Mesendoderm (in vitro differentiated cells): ENCODE measurements at regions not wholly inside any gene's neighbourhood (a gene's known extent, or its start where the extent isn't known, plus 50 kb on each side); places are given as distances from the start of the nearest gene placed in this dataset.

Experiments
- DNase-seq: peaks from one replicate; pipeline ENCODE4 v3.0.0; 2013
- H2AK5ac ChIP-seq: 2 replicates; pipeline ENCODE4 v1.6.1; 2013; ENCODE audit warnings: low read length, inconsistent platforms
- H2BK120ac ChIP-seq: 2 replicates; pipeline ENCODE4 v1.6.1; 2013; ENCODE audit warnings: low read depth, mild to moderate bottlenecking, low read length, moderate library complexity, mixed read lengths
- H2BK15ac ChIP-seq: replicated peaks from 2 replicates; pipeline ENCODE4 v1.6.1; 2013; ENCODE audit warnings: low read depth, mild to moderate bottlenecking, moderate library complexity
- H2BK5ac ChIP-seq: 2 replicates; pipeline ENCODE4 v1.6.1; 2013; ENCODE audit warnings: low read length, inconsistent platforms
- H3K18ac ChIP-seq: 2 replicates; pipeline ENCODE4 v1.6.1; 2013; ENCODE audit warnings: mild to moderate bottlenecking, low read length, mixed read lengths
- H3K23ac ChIP-seq: one replicate; pipeline ENCODE4 v1.6.1; 2013; ENCODE audit warnings: low read length
- H3K27ac ChIP-seq: 2 replicates; pipeline ENCODE4 v1.5.1; 2013; ENCODE audit warnings: low read depth, mild to moderate bottlenecking, inconsistent platforms, low read length, moderate library complexity
- H3K27me3 ChIP-seq: 2 replicates; pipeline ENCODE4 v1.6.1; 2013; ENCODE audit warnings: low read length, control low read depth, mild to moderate bottlenecking, inconsistent platforms; ENCODE audit not compliant: insufficient read depth, poor library complexity
- H3K36me3 ChIP-seq: 2 replicates; pipeline ENCODE4 v1.6.1; 2013; ENCODE audit warnings: low read length, inconsistent platforms; ENCODE audit not compliant: control insufficient read depth, insufficient read depth
- H3K4ac ChIP-seq: one replicate; pipeline ENCODE4 v1.6.1; 2013; ENCODE audit warnings: low read depth, mild to moderate bottlenecking, low read length, moderate library complexity
- H3K4me1 ChIP-seq: 2 replicates; pipeline ENCODE4 v1.6.1; 2013; ENCODE audit warnings: low read depth, low read length, inconsistent platforms; ENCODE audit not compliant: control insufficient read depth
- H3K4me2 ChIP-seq: 2 replicates; pipeline ENCODE4 v1.6.1; 2013; ENCODE audit warnings: low read length
- H3K4me3 ChIP-seq: 2 replicates; pipeline ENCODE4 v1.5.1; 2013; ENCODE audit warnings: mild to moderate bottlenecking, low read length
- H3K56ac ChIP-seq: one replicate; pipeline ENCODE4 v1.6.1; 2013; ENCODE audit warnings: low read length
- H3K79me1 ChIP-seq: 2 replicates; pipeline ENCODE4 v1.6.1; 2013; ENCODE audit warnings: low read length, inconsistent platforms
- H3K79me2 ChIP-seq: 2 replicates; pipeline ENCODE4 v1.6.1; 2013; ENCODE audit warnings: mild to moderate bottlenecking, low read length; ENCODE audit not compliant: control insufficient read depth, insufficient read depth
- H3K9ac ChIP-seq: 2 replicates; pipeline ENCODE4 v1.6.1; 2013; ENCODE audit warnings: low read length, inconsistent platforms
- H4K5ac ChIP-seq: one replicate; pipeline ENCODE4 v1.6.1; 2013; ENCODE audit warnings: low read length
- H4K8ac ChIP-seq: one replicate; pipeline ENCODE4 v1.6.1; 2013; ENCODE audit warnings: low read depth, mild to moderate bottlenecking, control low read depth, low read length, moderate library complexity
- WGBS: extraction: QIAGEN DNeasy Blood & Tissue Kit; methylation state at CpG from one replicate; pipeline ENCODE4 v1.1.7; 2013; ENCODE audit warnings: low lambda C conversion rate, missing lambda C conversion rate; ENCODE audit not compliant: insufficient coverage; ENCODE audit errors: extremely low coverage; 5-methylcytosine and 5-hydroxymethylcytosine counted together

GRCh38 chr4:155017426-155017825 lies 191.0 kb upstream of the NPY2R start:
- Histone ChIP-seq H3K79me2 (no peaks in the 10 kb centered on the region), H3K4me1 (no peaks in the 10 kb centered on the region)

GRCh38 chr4:155025762-155026457 lies 182.5 kb upstream of the NPY2R start:
- no peaks in the 10 kb centered on the region for H3K79me2 ChIP-seq
- DNase-seq, result peak; percentile 91
- H3K23ac ChIP-seq, result no peak overlapping the region
- no peak overlapping the region for H3K27ac ChIP-seq
- no peaks in the 10 kb centered on the region for H3K79me1 ChIP-seq
- H2BK15ac ChIP-seq, result no peak overlapping the region
- no peak overlapping the region for H3K4me3 ChIP-seq
- no peak overlapping the region for H2BK5ac ChIP-seq
- no peak overlapping the region for H3K9ac ChIP-seq
- no peak overlapping the region for H3K18ac ChIP-seq
- H3K36me3 ChIP-seq, result no peaks in the 10 kb centered on the region
- H3K4ac ChIP-seq, result no peak overlapping the region
- H2AK5ac ChIP-seq, result no peak overlapping the region
- no peak overlapping the region for H4K8ac ChIP-seq
- H3K27me3 ChIP-seq, result no peaks in the 10 kb centered on the region
- H2BK120ac ChIP-seq, result no peak overlapping the region
- no peak overlapping the region for H3K56ac ChIP-seq
- H4K5ac ChIP-seq, result no peak overlapping the region
- H3K4me1 ChIP-seq, result no peaks in the 10 kb centered on the region
- no peak overlapping the region for H3K4me2 ChIP-seq
- WGBS, result no CpG with 5 or more reads among the region's 10 CpGs

More at GRCh38 chr4:155017426-155017825, 191.0 kb upstream of the NPY2R start:
- H3K23ac ChIP-seq, result no peak overlapping the region
- no peak overlapping the region for H3K4ac ChIP-seq
- H4K8ac ChIP-seq, result no peak overlapping the region
- H3K9ac ChIP-seq, result no peak overlapping the region
- H2BK5ac ChIP-seq, result no peak overlapping the region
- no peaks in the 10 kb centered on the region for H3K79me1 ChIP-seq
- H3K36me3 ChIP-seq, result no peaks in the 10 kb centered on the region
- no peak overlapping the region for H3K4me2 ChIP-seq
- no peak overlapping the region for H3K18ac ChIP-seq
- no peaks in the 10 kb centered on the region for H3K27me3 ChIP-seq
- H3K27ac ChIP-seq, result no peak overlapping the region
- H4K5ac ChIP-seq, result no peak overlapping the region
- H2AK5ac ChIP-seq, result no peak overlapping the region
- H3K4me3 ChIP-seq, result no peak overlapping the region
- no peak for DNase-seq
- no peak overlapping the region for H2BK15ac ChIP-seq
- no peak overlapping the region for H3K56ac ChIP-seq
- no peak overlapping the region for H2BK120ac ChIP-seq

GRCh38 chr4:155026715-155027114 lies 181.7 kb upstream of the NPY2R start:
- H3K27me3 ChIP-seq, result no peaks in the 10 kb centered on the region

GRCh38 chr4:155032521-155033229 lies 175.8 kb upstream of the NPY2R start:
- no peak for DNase-seq

More at GRCh38 chr4:155026715-155027114, 181.7 kb upstream of the NPY2R start:
- H3K27ac ChIP-seq, result no peak overlapping the region
- H4K8ac ChIP-seq, result no peak overlapping the region
- no peak overlapping the region for H4K5ac ChIP-seq
- H2AK5ac ChIP-seq, result no peak overlapping the region
- no peak for DNase-seq
- H3K79me1 ChIP-seq, result no peaks in the 10 kb centered on the region
- no peaks in the 10 kb centered on the region for H3K4me1 ChIP-seq
- H3K56ac ChIP-seq, result no peak overlapping the region
- H2BK120ac ChIP-seq, result no peak overlapping the region
- no peak overlapping the region for H3K23ac ChIP-seq
- H3K9ac ChIP-seq, result no peak overlapping the region
- H3K18ac ChIP-seq, result no peak overlapping the region
- H3K4me2 ChIP-seq, result no peak overlapping the region
- no CpG with 5 or more reads among the region's 6 CpGs for WGBS
- H3K4ac ChIP-seq, result no peak overlapping the region
- H3K4me3 ChIP-seq, result no peak overlapping the region
- H3K36me3 ChIP-seq, result no peaks in the 10 kb centered on the region
- no peak overlapping the region for H2BK5ac ChIP-seq
- H3K79me2 ChIP-seq, result no peaks in the 10 kb centered on the region
- no peak overlapping the region for H2BK15ac ChIP-seq

GRCh38 chr4:155033604-155034003 lies 174.8 kb upstream of the NPY2R start:
- H3K36me3 ChIP-seq, result no peaks in the 10 kb centered on the region
- no peaks in the 10 kb centered on the region for H3K79me2 ChIP-seq
- H3K56ac ChIP-seq, result no peak overlapping the region
- no peak overlapping the region for H3K27ac ChIP-seq
- H4K5ac ChIP-seq, result no peak overlapping the region
- H3K4ac ChIP-seq, result no peak overlapping the region
- H2BK15ac ChIP-seq, result no peak overlapping the region
- no peak overlapping the region for H2BK120ac ChIP-seq
- H3K4me1 ChIP-seq, result no peaks in the 10 kb centered on the region
- no peaks in the 10 kb centered on the region for H3K27me3 ChIP-seq
- DNase-seq, result peak; percentile 3
- no peak overlapping the region for H2AK5ac ChIP-seq
- H4K8ac ChIP-seq, result no peak overlapping the region
- H3K4me2 ChIP-seq, result no peak overlapping the region
- no peak overlapping the region for H3K18ac ChIP-seq
- no peak overlapping the region for H2BK5ac ChIP-seq
- WGBS, result no CpG with 5 or more reads among the region's 4 CpGs
- no peaks in the 10 kb centered on the region for H3K79me1 ChIP-seq
- no peak overlapping the region for H3K4me3 ChIP-seq
- no peak overlapping the region for H3K9ac ChIP-seq
- no peak overlapping the region for H3K23ac ChIP-seq

More at GRCh38 chr4:155032521-155033229, 175.8 kb upstream of the NPY2R start:
- no peak overlapping the region for H3K4me2 ChIP-seq
- H3K4ac ChIP-seq, result no peak overlapping the region
- H2BK120ac ChIP-seq, result no peak overlapping the region
- no peaks in the 10 kb centered on the region for H3K4me1 ChIP-seq
- no peak overlapping the region for H3K27ac ChIP-seq
- H3K23ac ChIP-seq, result no peak overlapping the region
- H3K18ac ChIP-seq, result no peak overlapping the region
- H3K9ac ChIP-seq, result no peak overlapping the region
- H3K27me3 ChIP-seq, result no peaks in the 10 kb centered on the region
- no peaks in the 10 kb centered on the region for H3K79me2 ChIP-seq
- H3K36me3 ChIP-seq, result no peaks in the 10 kb centered on the region
- no peak overlapping the region for H4K5ac ChIP-seq
- H2BK15ac ChIP-seq, result no peak overlapping the region
- no peak overlapping the region for H3K56ac ChIP-seq
- no peak overlapping the region for H2AK5ac ChIP-seq
- H3K79me1 ChIP-seq, result no peaks in the 10 kb centered on the region
- H4K8ac ChIP-seq, result no peak overlapping the region
- WGBS, result no CpG with 5 or more reads among the region's 5 CpGs
- no peak overlapping the region for H2BK5ac ChIP-seq
- H3K4me3 ChIP-seq, result no peak overlapping the region
